ENCODE measurements at regions not wholly inside any gene's neighbourhood (a gene's known extent, or its start where the extent isn't known, plus 50 kb on each side); places are given as distances from the start of the nearest gene placed in this dataset.

- no peaks in the 10 kb centered on the region for H3K27me3 ChIP-seq
- peaks cover 0 to 26% (median 4%) of the 10 kb centered on the region in 4 donors for H3K4me1 ChIP-seq
- in situ Hi-C loops (cut with MboI; ENCODE audit: low pct_ligation_motif_present in 1 of 4, low pct_unique_long_range_greater_than_20kb in 1 of 4, low sequenced_read_pairs in 3 of 4), result no loop called here
- peak; percentile 26 for DNase-seq
- H3K36me3 ChIP-seq, result no peaks in the 10 kb centered on the region
- H3K4me3 ChIP-seq, result no peak overlapping the region
- intact Hi-C loops (cut with DNase I; ENCODE audit: low total_unique reads), result no loop called here
- H3K9me3 ChIP-seq, result no peaks in the 10 kb centered on the region
- peak overlapping the region in 3 of 4 donors; percentile 45 to 70 (median 61) for H3K27ac ChIP-seq
- WGBS, 2 donors (ENCODE audit: low coverage in 1 of 2), result 50 to 56% methylated on average over 6 of the region's 6 CpGs
- TF ChIP-seq CTCF (IDR thresholded peaks at IDR 0.05), result no peak
- peak in 1 of 3 donors; percentile 33 for TF ChIP-seq POLR2AphosphoS5 (IDR thresholded peaks at IDR 0.05)
- no peak for TF ChIP-seq POLR2A (IDR thresholded peaks at IDR 0.05)
- no peak for TF ChIP-seq EP300 (IDR thresholded peaks at IDR 0.05; ENCODE audit: low read depth)
These were observed 150.3 kb upstream of the PREP start for GRCh38 chr6:105553171-105553570.

GRCh38 chr6:105550955-105551620, 148.2 kb upstream of the PREP start:
- in situ Hi-C loops (cut with MboI; ENCODE audit: low pct_ligation_motif_present in 1 of 4, low pct_unique_long_range_greater_than_20kb in 1 of 4, low sequenced_read_pairs in 3 of 4), result no loop called here
- WGBS, 2 donors (ENCODE audit: low coverage in 1 of 2), result 75 to 78% methylated on average over 5 of the region's 5 CpGs
- Histone ChIP-seq H3K36me3 (no peaks in the 10 kb centered on the region), H3K4me3 (no peak overlapping the region), H3K9me3 (no peaks in the 10 kb centered on the region), H3K27me3 (no peaks in the 10 kb centered on the region), H3K27ac (no peak overlapping the region), H3K4me1 (peaks cover 0 to 35% (median 9%) of the 10 kb centered on the region in 4 donors)
- intact Hi-C loops (cut with DNase I; ENCODE audit: low total_unique reads), result no loop called here
- DNase-seq, result no peak
- TF ChIP-seq POLR2AphosphoS5 (IDR thresholded peaks at IDR 0.05), result no peak
- TF ChIP-seq POLR2A (IDR thresholded peaks at IDR 0.05), result no peak
- no peak for TF ChIP-seq CTCF (IDR thresholded peaks at IDR 0.05)
- TF ChIP-seq EP300 (IDR thresholded peaks at IDR 0.05; ENCODE audit: low read depth), result no peak

GRCh38 chr6:105546754-105547153, 143.9 kb upstream of the PREP start:
- intact Hi-C loops (cut with DNase I; ENCODE audit: low total_unique reads), result no loop called here
- Histone ChIP-seq H3K27ac (peak overlapping the region in 1 of 4 donors; percentile 31), H3K36me3 (no peaks in the 10 kb centered on the region), H3K4me1 (peaks cover 0 to 21% (median 5%) of the 10 kb centered on the region in 4 donors), H3K4me3 (no peak overlapping the region), H3K27me3 (no peaks in the 10 kb centered on the region), H3K9me3 (no peaks in the 10 kb centered on the region)
- DNase-seq, result no peak
- in situ Hi-C loops (cut with MboI; ENCODE audit: low pct_ligation_motif_present in 1 of 4, low pct_unique_long_range_greater_than_20kb in 1 of 4, low sequenced_read_pairs in 3 of 4), result no loop called here
- TF ChIP-seq POLR2AphosphoS5 (IDR thresholded peaks at IDR 0.05), result no peak
- no peak for TF ChIP-seq CTCF (IDR thresholded peaks at IDR 0.05)
- TF ChIP-seq EP300 (IDR thresholded peaks at IDR 0.05; ENCODE audit: low read depth), result no peak
- no peak for TF ChIP-seq POLR2A (IDR thresholded peaks at IDR 0.05)
- 61 to 85% methylated on average over 2 of the region's 2 CpGs for WGBS, 2 donors (ENCODE audit: low coverage in 1 of 2)

GRCh38 chr6:105545947-105546731, 143.3 kb upstream of the PREP start:
- Histone ChIP-seq H3K27ac (peak overlapping the region in 2 of 4 donors; percentile 15 to 31), H3K4me1 (peaks cover 0 to 16% (median 5%) of the 10 kb centered on the region in 4 donors), H3K27me3 (no peaks in the 10 kb centered on the region), H3K36me3 (no peaks in the 10 kb centered on the region), H3K4me3 (no peak overlapping the region), H3K9me3 (no peaks in the 10 kb centered on the region)
- WGBS, 2 donors (ENCODE audit: low coverage in 1 of 2), result 60 to 64% methylated on average over 11 of the region's 11 CpGs
- DNase-seq, result no peak
- peak in 1 of 3 donors; percentile 33 for TF ChIP-seq POLR2AphosphoS5 (IDR thresholded peaks at IDR 0.05)
- no peak for TF ChIP-seq POLR2A (IDR thresholded peaks at IDR 0.05)
- in situ Hi-C loops (cut with MboI; ENCODE audit: low pct_ligation_motif_present in 1 of 4, low pct_unique_long_range_greater_than_20kb in 1 of 4, low sequenced_read_pairs in 3 of 4), result no loop called here
- intact Hi-C loops (cut with DNase I; ENCODE audit: low total_unique reads), result no loop called here

Measured in transverse colon (tissue), 4 donors.